Neural progenitor cell (in vitro differentiated cells): ENCODE measurements at regions not wholly inside any gene's neighbourhood (a gene's known extent, or its start where the extent isn't known, plus 50 kb on each side); places are given as distances from the start of the nearest gene placed in this dataset.

Experiments used
- EZH2 ChIP-seq: fragments of 200-600 bp; sonication (generic); IDR thresholded peaks from 2 replicates; pipeline ENCODE4 v1.6.1; 2017; ENCODE audit warnings: antibody characterized with exemption, mild to moderate bottlenecking, moderate library complexity
- EZH2phosphoT487 ChIP-seq: fragments of 200-600 bp; sonication (generic); IDR thresholded peaks from 2 replicates; pipeline ENCODE4 v1.6.1; 2017; ENCODE audit warnings: antibody characterized with exemption
- TF ChIP-seq, protein P1 (sequence below): fragments of 200-600 bp; sonication (generic); IDR thresholded peaks from 2 replicates; pipeline ENCODE4 v1.5.1; 2017; ENCODE audit warnings: antibody characterized with exemption, mild to moderate bottlenecking

DNA sequence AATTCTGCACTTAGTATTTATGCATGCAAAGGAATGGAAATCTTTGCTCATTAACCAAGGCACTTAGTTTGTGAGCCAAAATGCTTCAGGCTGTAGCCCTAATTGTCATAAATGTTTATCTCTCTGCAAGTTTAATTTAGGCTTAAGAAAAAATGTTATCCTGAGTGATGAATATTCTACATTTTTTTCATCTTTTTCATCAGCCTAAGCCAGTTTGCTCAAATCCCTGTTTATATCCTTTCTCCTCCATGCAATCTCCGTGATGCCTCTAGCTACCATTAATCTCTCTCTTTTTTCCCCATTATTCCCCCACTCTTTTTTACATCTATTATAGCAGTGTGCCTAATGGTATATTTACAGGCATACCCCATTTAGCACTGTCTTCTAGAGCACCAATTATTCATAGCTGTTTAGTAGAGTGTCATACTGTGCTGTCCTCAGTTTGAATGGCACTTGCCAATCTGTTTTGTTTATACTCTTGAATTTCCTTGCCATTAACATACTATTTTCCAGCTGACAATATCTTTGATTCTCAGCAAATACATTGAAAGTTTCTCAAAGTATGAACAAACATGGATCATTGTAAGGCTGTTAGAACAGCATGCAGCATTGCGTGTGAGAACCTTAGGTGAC is 1457.0 kb downstream of the MAT2B start:
- TF ChIP-seq, protein P1, sequence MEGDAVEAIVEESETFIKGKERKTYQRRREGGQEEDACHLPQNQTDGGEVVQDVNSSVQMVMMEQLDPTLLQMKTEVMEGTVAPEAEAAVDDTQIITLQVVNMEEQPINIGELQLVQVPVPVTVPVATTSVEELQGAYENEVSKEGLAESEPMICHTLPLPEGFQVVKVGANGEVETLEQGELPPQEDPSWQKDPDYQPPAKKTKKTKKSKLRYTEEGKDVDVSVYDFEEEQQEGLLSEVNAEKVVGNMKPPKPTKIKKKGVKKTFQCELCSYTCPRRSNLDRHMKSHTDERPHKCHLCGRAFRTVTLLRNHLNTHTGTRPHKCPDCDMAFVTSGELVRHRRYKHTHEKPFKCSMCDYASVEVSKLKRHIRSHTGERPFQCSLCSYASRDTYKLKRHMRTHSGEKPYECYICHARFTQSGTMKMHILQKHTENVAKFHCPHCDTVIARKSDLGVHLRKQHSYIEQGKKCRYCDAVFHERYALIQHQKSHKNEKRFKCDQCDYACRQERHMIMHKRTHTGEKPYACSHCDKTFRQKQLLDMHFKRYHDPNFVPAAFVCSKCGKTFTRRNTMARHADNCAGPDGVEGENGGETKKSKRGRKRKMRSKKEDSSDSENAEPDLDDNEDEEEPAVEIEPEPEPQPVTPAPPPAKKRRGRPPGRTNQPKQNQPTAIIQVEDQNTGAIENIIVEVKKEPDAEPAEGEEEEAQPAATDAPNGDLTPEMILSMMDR = no peak
- no peak for TF ChIP-seq EZH2
- TF ChIP-seq EZH2phosphoT487 = no peak
